OCI-LY3 (cell line): ENCODE measurements at regions not wholly inside any gene's neighbourhood (a gene's known extent, or its start where the extent isn't known, plus 50 kb on each side); places are given as distances from the start of the nearest gene placed in this dataset.

ENCODE experiments used
- H2AFZ ChIP-seq: fragments of 200-600, 300-600 bp; shearing (Covaris generic); 2 replicates; pipeline ENCODE4 v1.6.0; 2014; ENCODE audit warnings: antibody characterized with exemption, low read depth, low read length
- H3K27ac ChIP-seq: fragments of 200-600, 300-600 bp; sonication (generic); 2 replicates; pipeline ENCODE4 v1.5.1; 2014; ENCODE audit warnings: mild to moderate bottlenecking, low read length, moderate library complexity, mixed read lengths
- H3K27me3 ChIP-seq: fragments of 200-600, 300-600 bp; sonication (generic); 2 replicates; pipeline ENCODE4 v1.6.1; 2014; ENCODE audit warnings: low read depth, low read length, mixed read lengths
- H3K36me3 ChIP-seq: fragments of 200-600, 300-600 bp; sonication (generic); replicated peaks from 2 replicates; pipeline ENCODE3; 2014; ENCODE audit warnings: low read depth, low read length, mixed read lengths
- H3K4me1 ChIP-seq: fragments of 300-600, 200-600 bp; sonication (generic); 2 replicates; pipeline ENCODE4 v1.6.1; 2014; ENCODE audit warnings: low read length, mixed read lengths
- H3K4me2 ChIP-seq: fragments of 200-600, 300-600 bp; sonication (generic); 2 replicates; pipeline ENCODE4 v1.6.1; 2014; ENCODE audit warnings: low read length, mixed read lengths
- H3K4me3 ChIP-seq: fragments of 300-600, 200-600 bp; sonication (generic); 2 replicates; pipeline ENCODE4 v1.5.1; 2014; ENCODE audit warnings: antibody characterized with exemption, mild to moderate bottlenecking, low read length, moderate library complexity
- H3K79me2 ChIP-seq: fragments of 300-600, 200-600 bp; shearing (Covaris generic); 2 replicates; pipeline ENCODE4 v1.6.1; 2014; ENCODE audit warnings: mild to moderate bottlenecking, low read length, mixed read lengths
- H3K9ac ChIP-seq: fragments of 300-600, 200-600 bp; shearing (Covaris generic); 2 replicates; pipeline ENCODE4 v1.6.0; 2014; ENCODE audit warnings: mild to moderate bottlenecking, low read length, moderate library complexity
- H3K9me3 ChIP-seq: fragments of 200-600, 300-600 bp; shearing (Covaris generic); 2 replicates; pipeline ENCODE4 v1.6.1; 2014; ENCODE audit warnings: low read length, mixed read lengths; ENCODE audit not compliant: insufficient read depth
- H4K20me1 ChIP-seq: fragments of 200-600, 300-600 bp; sonication (generic); 2 replicates; pipeline ENCODE4 v1.6.1; 2016; ENCODE audit warnings: low read length, mixed read lengths; ENCODE audit not compliant: insufficient read depth
- CTCF ChIP-seq: fragments of 200-600, 300-600 bp; sonication (generic); IDR thresholded peaks from 2 replicates; pipeline ENCODE4 v1.5.1; 2014; ENCODE audit warnings: antibody characterized with exemption, low read length, low read depth
- EZH2phosphoT487 ChIP-seq: fragments of 200-600 bp; shearing (Covaris generic); IDR thresholded peaks from 2 replicates; pipeline ENCODE4 v1.6.1; 2018; ENCODE audit warnings: antibody characterized with exemption, mixed run types, low read depth

GRCh38 chr2:19810637-19811036 lies 91.1 kb downstream of the TTC32 start:
- Histone ChIP-seq H3K9ac (no peak overlapping the region), H2AFZ (no peak overlapping the region), H3K4me3 (no peak overlapping the region), H3K4me2 (no peak overlapping the region), H3K36me3 (no peaks in the 10 kb centered on the region), H3K27me3 (peaks cover 4% of the 10 kb centered on the region; the same call in 1 of the 2 replicates), H3K27ac (no peak overlapping the region), H3K9me3 (no peaks in the 10 kb centered on the region), H3K79me2 (no peaks in the 10 kb centered on the region), H4K20me1 (no peaks in the 10 kb centered on the region), H3K4me1 (peaks cover 9% of the 10 kb centered on the region)
- TF ChIP-seq EZH2phosphoT487 (no peak), CTCF (no peak)

GRCh38 chr2:19810148-19810547 lies 91.6 kb downstream of the TTC32 start:
- H3K4me1 ChIP-seq: peaks cover 9% of the 10 kb centered on the region
- H2AFZ ChIP-seq: no peak overlapping the region
- H3K9me3 ChIP-seq: no peaks in the 10 kb centered on the region
- H4K20me1 ChIP-seq: no peaks in the 10 kb centered on the region
- H3K36me3 ChIP-seq: no peaks in the 10 kb centered on the region
- H3K4me2 ChIP-seq: no peak overlapping the region
- TF ChIP-seq CTCF (no peak), EZH2phosphoT487 (no peak)
- H3K4me3 ChIP-seq: no peak overlapping the region
- peaks cover 4% of the 10 kb centered on the region; the same call in 1 of the 2 replicates for H3K27me3 ChIP-seq
- H3K79me2 ChIP-seq: no peaks in the 10 kb centered on the region
- H3K27ac ChIP-seq: no peak overlapping the region
- H3K9ac ChIP-seq: no peak overlapping the region

DNA sequence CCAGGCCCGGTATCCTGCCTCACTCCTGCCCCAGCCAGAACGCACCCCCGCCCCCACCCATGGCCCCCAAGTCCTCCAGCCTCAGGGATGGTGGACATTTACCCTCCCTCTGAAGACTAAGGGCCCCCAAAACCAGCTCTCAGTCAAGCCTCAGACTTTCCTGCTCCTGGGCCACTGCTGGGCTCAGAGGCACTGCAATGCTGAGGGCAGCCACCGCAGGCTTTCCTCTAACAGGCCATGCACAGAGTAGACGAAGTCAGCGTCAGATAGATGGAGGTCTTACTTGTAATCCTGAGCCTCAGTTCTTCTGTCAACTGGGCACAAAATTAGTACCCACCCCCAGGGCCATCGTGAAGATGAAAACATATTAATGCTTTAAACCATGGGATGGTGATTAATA lies 92.6 kb downstream of the TTC32 start:
- no peak for TF ChIP-seq CTCF
- no peak for TF ChIP-seq EZH2phosphoT487
- H3K27me3 ChIP-seq: no peaks in the 10 kb centered on the region
- H3K79me2 ChIP-seq: no peaks in the 10 kb centered on the region
- no peak overlapping the region for H3K4me3 ChIP-seq
- no peaks in the 10 kb centered on the region for H4K20me1 ChIP-seq
- no peak overlapping the region for H3K4me2 ChIP-seq
- no peak overlapping the region for H3K27ac ChIP-seq
- no peaks in the 10 kb centered on the region for H3K9me3 ChIP-seq
- H3K4me1 ChIP-seq: peaks cover 9% of the 10 kb centered on the region
- H2AFZ ChIP-seq: no peak overlapping the region
- H3K36me3 ChIP-seq: no peaks in the 10 kb centered on the region
- H3K9ac ChIP-seq: no peak overlapping the region

- H2AFZ ChIP-seq: no peak overlapping the region
- H3K4me2 ChIP-seq: no peak overlapping the region
- H3K4me1 ChIP-seq: peaks cover 9% of the 10 kb centered on the region
- no peak overlapping the region for H3K9ac ChIP-seq
- no peaks in the 10 kb centered on the region for H3K36me3 ChIP-seq
- H3K79me2 ChIP-seq: no peaks in the 10 kb centered on the region
- no peaks in the 10 kb centered on the region for H4K20me1 ChIP-seq
- no peak overlapping the region for H3K4me3 ChIP-seq
- TF ChIP-seq CTCF (no peak), EZH2phosphoT487 (no peak)
- H3K27me3 ChIP-seq: no peaks in the 10 kb centered on the region
- H3K27ac ChIP-seq: no peak overlapping the region
- H3K9me3 ChIP-seq: no peaks in the 10 kb centered on the region
Observed at GRCh38 chr2:19807866-19808265, 93.9 kb downstream of the TTC32 start.
